ENCODE measurements at regions not wholly inside any gene's neighbourhood (a gene's known extent, or its start where the extent isn't known, plus 50 kb on each side); places are given as distances from the start of the nearest gene placed in this dataset.

- DNase-seq, result no peak
These were observed 369.2 kb downstream of the HAO1 start for GRCh38 chr20:7571101-7571500.

GRCh38 chr20:7571521-7572055, 368.7 kb downstream of the HAO1 start:
- no peak for DNase-seq

GRCh38 chr20:7579888-7580287, 360.4 kb downstream of the HAO1 start:
- no peak for DNase-seq

GRCh38 chr20:7585126-7585679, 355.1 kb downstream of the HAO1 start:
- no peak for DNase-seq

- no peak for DNase-seq
These were observed 353.8 kb downstream of the HAO1 start for GRCh38 chr20:7586481-7586880.

- DNase-seq, result no peak
These were observed 351.1 kb downstream of the HAO1 start for GRCh38 chr20:7589164-7589563.

- DNase-seq, result no peak
These were observed 343.7 kb downstream of the HAO1 start for GRCh38 chr20:7596541-7596940.

GRCh38 chr20:7601431-7601830, 338.8 kb downstream of the HAO1 start:
- no peak for DNase-seq

GRCh38 chr20:7606941-7607340, 333.3 kb downstream of the HAO1 start:
- no peak for DNase-seq

- DNase-seq, result no peak
These were observed 332.0 kb downstream of the HAO1 start for GRCh38 chr20:7608250-7608649.

- no peak for DNase-seq
These were observed 331.0 kb downstream of the HAO1 start for GRCh38 chr20:7609251-7609650.

- no peak for DNase-seq
These were observed 329.6 kb downstream of the HAO1 start for GRCh38 chr20:7610681-7611080.

- no peak for DNase-seq
These were observed 322.5 kb downstream of the HAO1 start for GRCh38 chr20:7617797-7618196.

GRCh38 chr20:7622399-7622961, 317.8 kb downstream of the HAO1 start:
- DNase-seq, result no peak

GRCh38 chr20:7624886-7625285, 315.4 kb downstream of the HAO1 start:
- DNase-seq, result no peak

GRCh38 chr20:7627734-7628663, 312.3 kb downstream of the HAO1 start:
- DNase-seq, result no peak

GRCh38 chr20:7629880-7630279, 310.4 kb downstream of the HAO1 start:
- DNase-seq, result no peak

GRCh38 chr20:7637184-7637583, 303.1 kb downstream of the HAO1 start:
- DNase-seq, result no peak

GRCh38 chr20:7650086-7650879, 290.0 kb downstream of the HAO1 start:
- DNase-seq, result no peak

- DNase-seq, result no peak
These were observed 286.0 kb downstream of the HAO1 start for GRCh38 chr20:7654231-7654630.

- DNase-seq, result no peak
These were observed 283.4 kb downstream of the HAO1 start for GRCh38 chr20:7656687-7657467.

GRCh38 chr20:7657569-7657968, 282.7 kb downstream of the HAO1 start:
- no peak for DNase-seq
